ENCODE measurements at regions not wholly inside any gene's neighbourhood (a gene's known extent, or its start where the extent isn't known, plus 50 kb on each side); places are given as distances from the start of the nearest gene placed in this dataset.

GRCh38 chr21:25329227-25329825, 278.0 kb downstream of the MRPL39 start:
- Histone ChIP-seq H3K27ac (no peak overlapping the region), H3K27me3 (ENCODE audit: insufficient read depth, low read depth) (no peaks in the 10 kb centered on the region), H3K4me1 (ENCODE audit: low read depth, poor library complexity, severe bottlenecking) (no peaks in the 10 kb centered on the region), H3K4me3 (IDR thresholded peaks at IDR 0.05; ENCODE audit: insufficient read depth, low read depth, low read length) (no peak overlapping the region), H3K9ac (no peak overlapping the region), H2AFZ (ENCODE audit: low read depth) (no peak overlapping the region), H4K20me1 (ENCODE audit: insufficient read depth) (no peaks in the 10 kb centered on the region), H3K79me2 (ENCODE audit: insufficient read depth, low read depth) (no peaks in the 10 kb centered on the region), H3K36me3 (ENCODE audit: insufficient read depth) (no peaks in the 10 kb centered on the region), H3K4me2 (no peak overlapping the region)
- no peak for TF ChIP-seq CTCF (conservative IDR thresholded peaks at IDR 0.05; ENCODE audit: low read depth, low read length)

DNA sequence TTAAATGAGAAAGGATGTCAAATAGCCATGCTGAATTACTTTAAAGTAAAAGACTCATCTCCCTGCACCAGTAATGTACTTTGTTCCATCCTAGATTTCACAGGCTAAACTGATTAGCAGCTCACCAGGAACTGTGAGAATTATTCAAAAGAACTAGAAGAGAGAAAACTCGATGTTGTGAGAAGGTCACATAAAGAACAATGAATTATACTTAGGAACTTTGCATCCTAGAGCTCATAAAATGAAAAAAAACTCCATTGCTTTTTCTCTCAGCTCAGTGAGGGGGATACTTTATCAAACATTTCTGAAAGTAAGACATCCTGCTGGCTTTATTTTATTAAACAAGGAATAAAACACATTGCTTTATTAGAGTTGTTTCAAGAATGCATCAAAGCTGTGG, 278.5 kb downstream of the MRPL39 start:
- Histone ChIP-seq H4K20me1 (ENCODE audit: insufficient read depth) (no peaks in the 10 kb centered on the region), H3K27me3 (ENCODE audit: insufficient read depth, low read depth) (no peaks in the 10 kb centered on the region), H3K4me2 (no peak overlapping the region), H3K79me2 (ENCODE audit: insufficient read depth, low read depth) (no peaks in the 10 kb centered on the region), H3K27ac (no peak overlapping the region), H3K4me1 (ENCODE audit: low read depth, poor library complexity, severe bottlenecking) (no peaks in the 10 kb centered on the region), H3K36me3 (ENCODE audit: insufficient read depth) (no peaks in the 10 kb centered on the region), H2AFZ (ENCODE audit: low read depth) (no peak overlapping the region), H3K4me3 (IDR thresholded peaks at IDR 0.05; ENCODE audit: insufficient read depth, low read depth, low read length) (no peak overlapping the region), H3K9ac (no peak overlapping the region)
- TF ChIP-seq CTCF (conservative IDR thresholded peaks at IDR 0.05; ENCODE audit: low read depth, low read length), result no peak

DNA sequence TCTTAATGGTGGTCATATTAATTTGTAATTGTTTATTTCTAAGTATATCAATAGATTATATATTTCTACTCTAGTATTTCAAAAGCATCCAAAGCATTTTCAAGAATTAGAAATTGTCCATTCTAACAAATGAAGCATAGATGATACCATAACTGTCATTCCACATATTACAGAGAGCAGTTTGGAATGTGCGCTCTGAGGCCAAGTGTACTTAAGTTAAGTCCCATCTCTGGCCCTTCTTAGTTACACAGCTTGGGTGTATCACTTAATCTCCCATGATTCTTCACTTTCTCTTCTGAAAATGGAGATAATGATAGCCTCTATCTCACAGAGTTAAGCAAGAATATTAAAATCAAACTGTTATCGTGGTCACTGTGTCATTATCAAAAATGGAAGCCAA, 281.1 kb downstream of the MRPL39 start:
- no peak overlapping the region for H3K4me2 ChIP-seq
- no peak for TF ChIP-seq CTCF (conservative IDR thresholded peaks at IDR 0.05; ENCODE audit: low read depth, low read length)
- H3K9ac ChIP-seq, result no peak overlapping the region
- no peak overlapping the region for H3K27ac ChIP-seq
- no peak overlapping the region for H3K4me3 ChIP-seq (IDR thresholded peaks at IDR 0.05; ENCODE audit: insufficient read depth, low read depth, low read length)
- no peaks in the 10 kb centered on the region for H4K20me1 ChIP-seq (ENCODE audit: insufficient read depth)
- H3K79me2 ChIP-seq (ENCODE audit: insufficient read depth, low read depth), result no peaks in the 10 kb centered on the region
- H3K36me3 ChIP-seq (ENCODE audit: insufficient read depth), result no peaks in the 10 kb centered on the region
- no peaks in the 10 kb centered on the region for H3K27me3 ChIP-seq (ENCODE audit: insufficient read depth, low read depth)
- H2AFZ ChIP-seq (ENCODE audit: low read depth), result no peak overlapping the region
- H3K4me1 ChIP-seq (ENCODE audit: low read depth, poor library complexity, severe bottlenecking), result no peaks in the 10 kb centered on the region

GRCh38 chr21:25324666-25325065, 282.6 kb downstream of the MRPL39 start:
- TF ChIP-seq CTCF (conservative IDR thresholded peaks at IDR 0.05; ENCODE audit: low read depth, low read length), result no peak

More at GRCh38 chr21:25324666-25325065, 282.6 kb downstream of the MRPL39 start:
- H3K79me2 ChIP-seq (ENCODE audit: insufficient read depth, low read depth), result no peaks in the 10 kb centered on the region
- H3K27ac ChIP-seq, result no peak overlapping the region
- H3K4me2 ChIP-seq, result no peak overlapping the region
- no peak overlapping the region for H3K9ac ChIP-seq
- H4K20me1 ChIP-seq (ENCODE audit: insufficient read depth), result no peaks in the 10 kb centered on the region
- no peak overlapping the region for H3K4me3 ChIP-seq (IDR thresholded peaks at IDR 0.05; ENCODE audit: insufficient read depth, low read depth, low read length)
- H2AFZ ChIP-seq (ENCODE audit: low read depth), result no peak overlapping the region
- H3K27me3 ChIP-seq (ENCODE audit: insufficient read depth, low read depth), result no peaks in the 10 kb centered on the region
- H3K4me1 ChIP-seq (ENCODE audit: low read depth, poor library complexity, severe bottlenecking), result no peaks in the 10 kb centered on the region
- H3K36me3 ChIP-seq (ENCODE audit: insufficient read depth), result no peaks in the 10 kb centered on the region
